IMR-90 (cell line): ENCODE measurements at regions not wholly inside any gene's neighbourhood (a gene's known extent, or its start where the extent isn't known, plus 50 kb on each side); places are given as distances from the start of the nearest gene placed in this dataset.

ENCODE experiments used
- ATAC-seq: fragments of 200-7000 bp; cut with Tn5 transposase; 2 replicates; pipeline ENCODE4 v1.9.1; 2020; ENCODE audit warnings: low read depth, mild to moderate bottlenecking, moderate library complexity
- BruUV-seq: library from RNA; stranded (reverse); fragments of 400-500 nt; replicated peaks from 2 replicates; lab custom pipeline; 2021; lab: Mats Ljungman, UMichigan
- CTCF ChIA-PET: fragments of 300-600 bp; formaldehyde crosslinking; extraction: SDS; loops from one replicate; lab custom pipeline; 2021; ENCODE audit warnings: antibody characterized with exemption; lab: Yijun Ruan, JAX
- POLR2A ChIA-PET: fragments of 300-600 bp; sonication (Branson Sonifier 250); formaldehyde crosslinking; loops from one replicate; lab custom pipeline; 2022; ENCODE audit warnings: antibody characterized with exemption; ENCODE audit not compliant: unreplicated experiment; lab: Charles Lee
- DNase-seq: peaks from one replicate; pipeline ENCODE4 v3.0.0; 2013
- H2AFZ ChIP-seq: replicated peaks from 2 replicates; pipeline ENCODE3; 2013; ENCODE audit warnings: low read length, mild to moderate bottlenecking; ENCODE audit not compliant: poor library complexity
- H2AK5ac ChIP-seq: 2 replicates; pipeline ENCODE4 v1.6.1; 2013; ENCODE audit warnings: low read depth, low read length, inconsistent platforms
- H2AK9ac ChIP-seq: replicated peaks from 2 replicates; pipeline ENCODE3; 2013; ENCODE audit warnings: mild to moderate bottlenecking, low read depth, low read length, moderate library complexity; ENCODE audit not compliant: poor library complexity
- H2BK120ac ChIP-seq: 2 replicates; pipeline ENCODE4 v1.6.1; 2013; ENCODE audit warnings: low read depth, low read length, inconsistent platforms
- H2BK15ac ChIP-seq: 3 replicates; pipeline ENCODE4 v1.6.1; 2013; ENCODE audit warnings: low read depth, low read length, inconsistent platforms
- H2BK20ac ChIP-seq: 2 replicates; pipeline ENCODE4 v1.6.1; 2013; ENCODE audit warnings: low read depth, mild to moderate bottlenecking, inconsistent platforms, low read length, moderate library complexity
- H2BK5ac ChIP-seq: 2 replicates; pipeline ENCODE4 v1.6.1; 2013; ENCODE audit warnings: mild to moderate bottlenecking, low read depth, low read length, inconsistent platforms; ENCODE audit not compliant: poor library complexity, severe bottlenecking
- H3K14ac ChIP-seq: replicated peaks from 2 replicates; pipeline ENCODE4 v1.6.1; 2013; ENCODE audit warnings: low read depth, low read length, inconsistent platforms
- H3K18ac ChIP-seq: 2 replicates; pipeline ENCODE4 v1.6.1; 2013; ENCODE audit warnings: low read depth, low read length, control low read depth
- H3K23ac ChIP-seq: 2 replicates; pipeline ENCODE4 v1.6.1; 2013; ENCODE audit warnings: low read depth, low read length, inconsistent platforms
- H3K27ac ChIP-seq: 2 replicates; pipeline ENCODE4 v1.5.1; 2013; ENCODE audit warnings: mild to moderate bottlenecking, control low read depth, low read length; ENCODE audit not compliant: insufficient read depth
- H3K27me3 ChIP-seq: 2 replicates; pipeline ENCODE4 v1.6.1; 2013; ENCODE audit warnings: low read length; ENCODE audit not compliant: control insufficient read depth, insufficient read depth
- H3K36me3 ChIP-seq: 2 replicates; pipeline ENCODE4 v1.6.1; 2013; ENCODE audit warnings: low read length, mixed read lengths; ENCODE audit not compliant: control insufficient read depth, insufficient read depth
- H3K4ac ChIP-seq: 2 replicates; pipeline ENCODE4 v1.6.1; 2013; ENCODE audit warnings: low read depth, low read length, inconsistent platforms
- H3K4me1 ChIP-seq: 2 replicates; pipeline ENCODE4 v1.6.1; 2013; ENCODE audit warnings: low read length, mixed read lengths; ENCODE audit not compliant: control insufficient read depth, insufficient read depth
- H3K4me2 ChIP-seq: 2 replicates; pipeline ENCODE4 v1.6.1; 2013; ENCODE audit warnings: low read depth, mild to moderate bottlenecking, control low read depth, low read length, moderate library complexity
- H3K4me3 ChIP-seq: 2 replicates; pipeline ENCODE4 v1.5.1; 2013; ENCODE audit warnings: low read depth, mild to moderate bottlenecking, control low read depth, low read length, moderate library complexity; ENCODE audit not compliant: insufficient read depth
- H3K56ac ChIP-seq: 2 replicates; pipeline ENCODE4 v1.6.1; 2013; ENCODE audit warnings: low read length, inconsistent platforms; ENCODE audit not compliant: insufficient read depth; ENCODE audit errors: extremely low read depth
- H3K79me1 ChIP-seq, 2 experiments: 2 replicates each; pipeline ENCODE4 v1.6.1; 2013; ENCODE audit warnings: low read length in 2 of 2, inconsistent platforms in 1 of 2, low read depth in 1 of 2
- H3K9ac ChIP-seq: 2 replicates; pipeline ENCODE4 v1.6.1; 2013; ENCODE audit warnings: low read depth, low read length, control low read depth
- H3K9me1 ChIP-seq: 2 replicates; pipeline ENCODE4 v1.6.1; 2013; ENCODE audit warnings: low read length, inconsistent platforms; ENCODE audit not compliant: insufficient read depth
- H3K9me3 ChIP-seq: 2 replicates; pipeline ENCODE4 v1.6.1; 2013; ENCODE audit warnings: low read length; ENCODE audit not compliant: control insufficient read depth, insufficient read depth
- H4K20me1 ChIP-seq: 2 replicates; pipeline ENCODE4 v1.6.1; 2013; ENCODE audit warnings: low read length, inconsistent platforms; ENCODE audit not compliant: insufficient read depth
- H4K5ac ChIP-seq: 2 replicates; pipeline ENCODE4 v1.6.1; 2013; ENCODE audit warnings: mild to moderate bottlenecking, low read depth, low read length, control low read depth
- H4K8ac ChIP-seq, 2 experiments: 2 replicates each; pipeline ENCODE4 v1.6.1; 2013; ENCODE audit warnings: low read depth in 2 of 2, low read length in 2 of 2, control low read depth in 1 of 2, inconsistent platforms in 1 of 2
- H4K91ac ChIP-seq: 2 replicates; pipeline ENCODE4 v1.6.1; 2013; ENCODE audit warnings: low read depth, low read length, inconsistent platforms; ENCODE audit not compliant: insufficient read depth
- CEBPB ChIP-seq: IDR thresholded peaks from 2 replicates; pipeline ENCODE4 v1.6.1; 2012; ENCODE audit warnings: low read depth, low read length, improper control_type of control experiment
- CHD1 ChIP-seq: IDR thresholded peaks from 2 replicates; pipeline ENCODE4 v1.6.1; 2012; ENCODE audit warnings: low read depth, low read length, improper control_type of control experiment
- WGBS, 2 experiments: methylation state at CpG; one replicate each; pipeline versions ENCODE4 v1.1.5 to v1.1.7; 2013; ENCODE audit warnings: missing lambda C conversion rate in 2 of 2; ENCODE audit not compliant: insufficient read length in 1 of 2; ENCODE audit errors: extremely low coverage in 2 of 2; 5-methylcytosine and 5-hydroxymethylcytosine counted together
- dilution Hi-C: fragments of 300-500 bp; cut with HindIII; formaldehyde crosslinking; loops from one replicate; pipeline ENCODE4 v1.14.3; 2018; ENCODE audit warnings: low sequenced_read_pairs; ENCODE audit not compliant: unreplicated experiment
- in situ Hi-C: fragments of 300-500 bp; cut with MboI; formaldehyde crosslinking; loops from 3 replicates; pipeline ENCODE4 v1.14.3; 2019; ENCODE audit warnings: low sequenced_read_pairs, inconsistent platforms, mixed read lengths
- intact Hi-C: fragments of 100-400 bp; cut with micrococcal nuclease; formaldehyde crosslinking; loops from 2 replicates; pipeline ENCODE4 v1.10.0; 2022

DNA sequence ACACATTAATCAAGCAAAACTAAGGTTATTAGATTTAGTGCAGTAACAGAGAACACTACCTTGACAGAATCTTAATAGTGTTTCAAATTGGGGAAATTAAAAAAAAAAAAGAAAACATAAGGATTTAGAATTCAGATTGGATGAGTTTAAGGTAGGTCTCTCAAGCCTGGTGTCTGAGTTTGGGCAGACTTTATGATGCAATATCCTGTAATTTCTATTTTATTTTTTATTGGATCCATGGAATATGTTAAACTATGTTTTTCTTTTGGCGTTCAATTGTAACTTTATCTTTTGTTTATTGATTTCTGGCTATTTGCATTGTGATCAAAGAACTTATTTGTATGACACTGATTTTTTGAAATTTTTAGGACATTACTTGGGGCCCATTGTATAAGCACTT, 394.1 kb upstream of the NETO1 start:
- Histone ChIP-seq H2AK5ac (no peak overlapping the region), H4K20me1 (no peaks in the 10 kb centered on the region), H2BK20ac (no peak overlapping the region), H3K18ac (no peak overlapping the region), H3K27me3 (no peaks in the 10 kb centered on the region), H3K23ac (no peak overlapping the region), H2BK15ac (no peak overlapping the region), H2BK120ac (no peak overlapping the region), H3K36me3 (no peaks in the 10 kb centered on the region), H3K79me1 (no peaks in the 10 kb centered on the region), H3K4me3 (no peak overlapping the region), H3K4me1 (no peaks in the 10 kb centered on the region), H3K4me2 (no peak overlapping the region), H3K56ac (no peak overlapping the region), H4K91ac (no peak overlapping the region), H2AK9ac (no peak overlapping the region), H2BK5ac (no peak overlapping the region), H4K5ac (no peak overlapping the region), H3K14ac (no peak overlapping the region), H3K9ac (no peak overlapping the region), H2AFZ (no peak overlapping the region), H3K9me3 (no peaks in the 10 kb centered on the region), H3K9me1 (no peaks in the 10 kb centered on the region), H3K4ac (no peak overlapping the region), H3K27ac (no peak overlapping the region), H4K8ac (no peak overlapping the region)
- POLR2A ChIA-PET: no interaction called here
- WGBS, 2 experiments: no CpG with 5 or more reads among the region's 1 CpG
- in situ Hi-C loops (no loop called here), dilution Hi-C loops (no loop called here), intact Hi-C loops (no loop called here)
- ATAC-seq (no peak), DNase-seq (no peak)
- no TSS peak for BruUV-seq
- no peak for TF ChIP-seq CHD1
- TF ChIP-seq CEBPB: peak; percentile 49; the same call in 1 of the 2 replicates
- CTCF ChIA-PET: no interaction called here
